ENCODE measurements at regions not wholly inside any gene's neighbourhood (a gene's known extent, or its start where the extent isn't known, plus 50 kb on each side); places are given as distances from the start of the nearest gene placed in this dataset.
"Not testable (repeated sequence)": the region's sequence is repeated elsewhere in the genome, so short reads cannot be mapped to it uniquely, and the experiment has no call there.

GRCh38 chr16:29177203-29177887 lies 192.5 kb downstream of the LAT start:
- TF ChIP-seq CTCF, POLR2A (IDR thresholded peaks at IDR 0.05): not testable (repeated sequence)
